ENCODE measurements at regions not wholly inside any gene's neighbourhood (a gene's known extent, or its start where the extent isn't known, plus 50 kb on each side); places are given as distances from the start of the nearest gene placed in this dataset.

- H2BK12ac ChIP-seq (ENCODE audit: insufficient read length, low read depth, low read length), result no peak overlapping the region
- H2AK5ac ChIP-seq (ENCODE audit: insufficient read length, low read length), result no peak overlapping the region
- Mint-ChIP-seq H3K9me3 (peaks cover 7 to 9% of the 10 kb centered on the region in 2 experiments), H3K4me3 (no peak overlapping the region), H3K4me1 (peaks cover 5 to 6% of the 10 kb centered on the region in 2 experiments; a peak in 3 of 4 replicates), H3K27ac (no peak overlapping the region), H3K27me3 (ENCODE audit: low read depth) (peaks cover 4% of the 10 kb centered on the region), H3K36me3 (ENCODE audit: insufficient read depth in 1 of 3, low read depth in 3 of 3) (peaks cover 0 to 10% (median 5%) of the 10 kb centered on the region in 3 experiments; a peak in 6 of 7 replicates)
- no peak overlapping the region for H3K14ac ChIP-seq (ENCODE audit: insufficient read depth, low read length)
- no peaks in the 10 kb centered on the region for H3K9me3 ChIP-seq (ENCODE audit: control insufficient read depth, low read depth, low read length)
- H3K27me3 ChIP-seq (ENCODE audit: insufficient read depth, low read length), result no peaks in the 10 kb centered on the region
- no peak overlapping the region for H3K4ac ChIP-seq (ENCODE audit: low read depth, low read length)
- no peak overlapping the region for H3K4me2 ChIP-seq (ENCODE audit: insufficient read depth, insufficient read length, low read length)
- H2BK5ac ChIP-seq (ENCODE audit: insufficient read length, low read length), result no peak overlapping the region
- no peak overlapping the region for H2BK120ac ChIP-seq (ENCODE audit: low read depth, low read length, poor library complexity, severe bottlenecking)
- no peaks in the 10 kb centered on the region for H3K23me2 ChIP-seq (ENCODE audit: insufficient read length, low read depth, low read length, poor library complexity, severe bottlenecking)
- no peak overlapping the region for H2BK20ac ChIP-seq (ENCODE audit: low read depth, low read length, poor library complexity, severe bottlenecking)
- no peak overlapping the region for H2BK15ac ChIP-seq (ENCODE audit: low read depth, low read length)
- no peak overlapping the region for H3K9ac ChIP-seq (ENCODE audit: extremely low read depth, insufficient read length, low read length)
- H3K27ac ChIP-seq (ENCODE audit: insufficient read length, low read depth, low read length), result no peak overlapping the region
- H3K23ac ChIP-seq (ENCODE audit: insufficient read length, low read depth, low read length), result no peak overlapping the region
- H2AFZ ChIP-seq (ENCODE audit: low read length), result no peak overlapping the region
- no peak overlapping the region for H3K56ac ChIP-seq (ENCODE audit: insufficient read length, low read depth, low read length)
- TF ChIP-seq CTCF (conservative IDR thresholded peaks at IDR 0.05), result no peak
- no peaks in the 10 kb centered on the region for H3K79me1 ChIP-seq (ENCODE audit: insufficient read depth, low read depth, low read length, poor library complexity, severe bottlenecking)
- no peak for DNase-seq
- H4K5ac ChIP-seq (ENCODE audit: insufficient read length, low read depth, low read length), result no peak overlapping the region
- H3T11ph ChIP-seq (ENCODE audit: low read length), result no peak overlapping the region
- no peaks in the 10 kb centered on the region for H4K20me1 ChIP-seq (ENCODE audit: control insufficient read depth, insufficient read depth, insufficient read length)
- H3K18ac ChIP-seq (ENCODE audit: insufficient read length, low read depth, low read length), result no peak overlapping the region
- WGBS (ENCODE audit: extremely low coverage, insufficient read length, low lambda C conversion rate), result no CpG with 5 or more reads among the region's 7 CpGs
- H4K8ac ChIP-seq (replicated peaks; ENCODE audit: insufficient read length, low read depth, low read length), result no peak overlapping the region
- H3K4me1 ChIP-seq (ENCODE audit: insufficient read depth, low read length), result no peaks in the 10 kb centered on the region
- no peak overlapping the region for H4K91ac ChIP-seq (ENCODE audit: insufficient read length, low read depth, low read length)
- no peaks in the 10 kb centered on the region for H3K79me2 ChIP-seq (ENCODE audit: insufficient read depth, low read length)
Observed at GRCh38 chr10:130382031-130382430, 245.8 kb downstream of the GLRX3 start.

Data from H9 (cell line).